Thymus (tissue), 11 donors: ENCODE measurements at regions not wholly inside any gene's neighbourhood (a gene's known extent, or its start where the extent isn't known, plus 50 kb on each side); places are given as distances from the start of the nearest gene placed in this dataset.
"Not testable (repeated sequence)": the region's sequence is repeated elsewhere in the genome, so short reads cannot be mapped to it uniquely, and the experiment has no call there.

Experiments
- DNase-seq, 9 donors: peaks; one replicate each; pipeline ENCODE4 v3.0.0-alpha.2; 2013; ENCODE audit warnings: low spot score in 9 of 9, low read depth in 6 of 9, missing footprints in 1 of 9
- H3K27ac ChIP-seq, 2 donors: one replicate each; pipeline ENCODE4 v1.5.1; 2013; ENCODE audit warnings: control low read depth in 1 of 2, low read depth in 1 of 2, low read length in 1 of 2, mild to moderate bottlenecking in 1 of 2, moderate library complexity in 1 of 2
- H3K27me3 ChIP-seq, 2 donors: one replicate each; pipeline ENCODE4 v1.5.1; 2013; ENCODE audit warnings: low read length in 1 of 2; ENCODE audit not compliant: control insufficient read depth in 2 of 2, insufficient read depth in 1 of 2
- H3K36me3 ChIP-seq, 2 donors: one replicate each; pipeline ENCODE4 v1.5.1; 2013; ENCODE audit warnings: low read length in 1 of 2, mild to moderate bottlenecking in 1 of 2, moderate library complexity in 1 of 2; ENCODE audit not compliant: control insufficient read depth in 2 of 2, insufficient read depth in 2 of 2
- H3K4me1 ChIP-seq, 2 donors: one replicate each; pipeline ENCODE4 v1.5.1; 2013; ENCODE audit warnings: low read length in 2 of 2; ENCODE audit not compliant: control insufficient read depth in 2 of 2, insufficient read depth in 2 of 2
- H3K4me3 ChIP-seq, 2 donors: one replicate each; pipeline ENCODE4 v1.5.1; 2013; ENCODE audit warnings: low read length in 2 of 2, control low read depth in 1 of 2, mild to moderate bottlenecking in 1 of 2
- H3K9me3 ChIP-seq, 2 donors: one replicate each; pipeline ENCODE4 v1.5.1; 2013; ENCODE audit warnings: low read length in 1 of 2, mild to moderate bottlenecking in 1 of 2; ENCODE audit not compliant: control insufficient read depth in 2 of 2, insufficient read depth in 1 of 2
- WGBS: extraction: QIAGEN DNeasy Blood & Tissue Kit; methylation state at CpG from one replicate; pipeline ENCODE4 v1.1.7; 2013; 5-methylcytosine and 5-hydroxymethylcytosine counted together
- donor health status: healthy.

- Histone ChIP-seq H3K9me3 (no peaks in the 10 kb centered on the region), H3K27me3 (no peaks in the 10 kb centered on the region), H3K27ac (no peak overlapping the region), H3K36me3 (no peaks in the 10 kb centered on the region), H3K4me1 (no peaks in the 10 kb centered on the region), H3K4me3 (no peak overlapping the region)
- WGBS: 88% methylated on average over 3 of the region's 3 CpGs
- no peak for DNase-seq
Measured at GRCh38 chr12:73951956-73952703, 585.5 kb upstream of the ATXN7L3B start.

- no peaks in the 10 kb centered on the region for H3K36me3 ChIP-seq
- H3K27ac ChIP-seq: no peak overlapping the region
- 92% methylated on average over 3 of the region's 3 CpGs for WGBS
- no peak for DNase-seq
- H3K27me3 ChIP-seq: no peaks in the 10 kb centered on the region
- H3K4me3 ChIP-seq: no peak overlapping the region
- H3K9me3 ChIP-seq: no peaks in the 10 kb centered on the region
- no peaks in the 10 kb centered on the region for H3K4me1 ChIP-seq
Measured at GRCh38 chr12:73964641-73965040, 573.0 kb upstream of the ATXN7L3B start.

- Histone ChIP-seq H3K9me3 (no peaks in the 10 kb centered on the region), H3K4me1 (no peaks in the 10 kb centered on the region), H3K4me3 (no peak overlapping the region), H3K27ac (no peak overlapping the region), H3K36me3 (no peaks in the 10 kb centered on the region), H3K27me3 (no peaks in the 10 kb centered on the region)
- no peak for DNase-seq
- WGBS: 96% methylated on average over 1 of the region's 1 CpG
Measured at GRCh38 chr12:73973486-73973885, 564.1 kb upstream of the ATXN7L3B start.

DNA sequence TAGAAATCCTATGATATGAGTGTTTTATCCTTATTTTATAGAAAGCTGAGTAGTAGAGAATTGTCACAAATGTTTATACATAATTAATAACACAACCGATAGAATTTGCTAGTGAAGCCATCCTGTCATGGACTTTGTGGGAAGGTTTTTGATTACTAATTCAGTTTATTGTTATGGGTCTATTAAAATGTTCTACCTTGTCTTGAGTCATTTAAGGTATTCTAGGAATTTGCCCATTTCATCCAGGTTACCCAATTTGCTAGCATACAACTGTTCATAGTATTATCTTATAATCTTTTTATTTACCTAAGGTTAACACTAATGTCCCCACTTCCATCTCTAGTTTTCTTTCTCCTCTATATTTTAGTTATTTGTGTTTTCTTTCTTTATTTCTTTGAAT, 553.1 kb upstream of the ATXN7L3B start:
- no peaks in the 10 kb centered on the region for H3K9me3 ChIP-seq
- DNase-seq: no peak
- H3K4me1 ChIP-seq: no peaks in the 10 kb centered on the region
- WGBS: 96% methylated on average over 1 of the region's 1 CpG
- no peak overlapping the region for H3K27ac ChIP-seq
- H3K36me3 ChIP-seq: no peaks in the 10 kb centered on the region
- H3K4me3 ChIP-seq: no peak overlapping the region
- no peaks in the 10 kb centered on the region for H3K27me3 ChIP-seq

- no peaks in the 10 kb centered on the region for H3K27me3 ChIP-seq
- no peaks in the 10 kb centered on the region for H3K4me1 ChIP-seq
- H3K4me3 ChIP-seq: no peak overlapping the region
- WGBS: 76% methylated on average over 3 of the region's 3 CpGs
- no peak for DNase-seq
- H3K36me3 ChIP-seq: no peaks in the 10 kb centered on the region
- no peaks in the 10 kb centered on the region for H3K9me3 ChIP-seq
- no peak overlapping the region for H3K27ac ChIP-seq
Measured at GRCh38 chr12:73991138-73991537, 546.5 kb upstream of the ATXN7L3B start.

GRCh38 chr12:73998894-73999293, 538.7 kb upstream of the ATXN7L3B start:
- Histone ChIP-seq H3K4me1 (no peaks in the 10 kb centered on the region), H3K27me3 (no peaks in the 10 kb centered on the region), H3K9me3 (no peaks in the 10 kb centered on the region), H3K36me3 (no peaks in the 10 kb centered on the region), H3K4me3 (no peak overlapping the region), H3K27ac (no peak overlapping the region)
- DNase-seq: no peak
- 84% methylated on average over 1 of the region's 1 CpG for WGBS

DNA sequence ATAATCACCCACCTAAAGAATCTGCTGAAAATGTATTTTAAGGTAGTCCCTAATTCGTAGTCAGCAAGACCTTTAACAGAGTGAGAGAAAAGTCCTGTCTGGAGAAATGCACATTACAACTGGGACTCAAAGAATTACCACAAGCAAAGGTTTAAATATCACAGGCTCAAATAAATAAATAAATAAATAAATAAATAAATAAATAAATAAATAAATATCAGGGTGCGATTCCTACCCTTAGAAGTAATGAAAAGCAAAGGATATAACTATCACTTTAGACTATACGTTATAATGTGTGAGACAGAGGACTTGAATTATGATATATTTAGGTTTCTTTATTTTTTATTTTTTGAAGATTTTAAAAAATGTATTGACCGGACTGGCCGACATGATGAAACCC, 522.5 kb upstream of the ATXN7L3B start:
- 96% methylated on average over 5 of the region's 5 CpGs for WGBS
- no peaks in the 10 kb centered on the region for H3K36me3 ChIP-seq
- H3K27ac ChIP-seq: no peak overlapping the region
- no peak for DNase-seq
- H3K27me3 ChIP-seq: no peaks in the 10 kb centered on the region
- H3K9me3 ChIP-seq: no peaks in the 10 kb centered on the region
- H3K4me3 ChIP-seq: no peak overlapping the region
- no peaks in the 10 kb centered on the region for H3K4me1 ChIP-seq

DNA sequence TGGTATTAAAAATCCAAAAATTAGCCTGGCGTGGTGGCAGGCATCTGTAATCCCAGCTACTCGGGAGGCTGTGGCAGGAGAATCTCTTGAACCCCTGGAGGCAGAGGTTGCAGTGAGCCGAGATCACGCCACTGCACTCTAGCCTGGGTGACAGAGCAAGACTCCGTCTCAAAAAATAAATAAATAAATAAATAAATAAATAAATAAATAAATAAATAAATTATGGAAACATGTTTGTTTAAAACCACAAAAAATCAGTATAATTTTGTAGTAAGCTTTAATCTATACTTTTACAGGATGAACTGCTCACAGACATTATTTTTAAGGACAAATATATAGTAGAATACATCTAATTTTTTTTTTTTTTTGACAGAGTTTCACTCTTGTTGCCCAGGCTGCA, 521.3 kb upstream of the ATXN7L3B start:
- WGBS: 93% methylated on average over 5 of the region's 5 CpGs
- H3K27ac ChIP-seq, DNase-seq: not testable (repeated sequence)

GRCh38 chr12:74018849-74019248, 518.8 kb upstream of the ATXN7L3B start:
- Histone ChIP-seq H3K4me3 (no peak overlapping the region), H3K27me3 (no peaks in the 10 kb centered on the region), H3K36me3 (no peaks in the 10 kb centered on the region), H3K9me3 (no peaks in the 10 kb centered on the region), H3K4me1 (no peaks in the 10 kb centered on the region), H3K27ac (no peak overlapping the region)
- WGBS: 91% methylated on average over 1 of the region's 1 CpG
- no peak for DNase-seq

More for the DNA sequence above, 521.3 kb upstream of the ATXN7L3B start:
- H3K4me1 ChIP-seq, H3K36me3 ChIP-seq, H3K9me3 ChIP-seq, H3K27me3 ChIP-seq, H3K4me3 ChIP-seq: not testable (repeated sequence)
